Hematopoietic multipotent progenitor cell treated with erythropoietin and hydrocortisone succinate and interleukin-3 and kit ligand, for 8 days (in vitro differentiated cells): ENCODE measurements at regions not wholly inside any gene's neighbourhood (a gene's known extent, or its start where the extent isn't known, plus 50 kb on each side); places are given as distances from the start of the nearest gene placed in this dataset.

ENCODE experiments used
- DNase-seq: peaks from one replicate; pipeline ENCODE4 v3.0.0-alpha.2; 2015

DNA sequence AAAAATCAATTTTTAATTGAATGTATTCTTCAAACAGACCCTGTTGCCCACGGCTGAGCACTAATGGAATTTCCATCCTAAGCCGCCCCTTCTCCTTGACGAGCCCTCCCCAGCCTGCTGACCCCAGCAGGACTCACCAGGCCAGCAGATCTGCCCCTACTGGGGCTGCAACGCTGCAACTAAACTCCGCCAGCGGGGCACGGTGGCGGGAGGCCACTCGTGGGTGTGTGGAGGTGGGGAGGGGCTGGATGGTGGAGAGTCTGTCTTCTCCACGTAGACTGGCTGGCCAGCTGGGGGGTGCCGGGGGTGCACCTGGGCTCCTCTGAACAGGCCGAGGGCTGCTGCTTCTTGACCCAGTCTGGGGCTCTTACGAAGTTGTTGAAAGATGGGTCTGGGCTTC, 67.8 kb downstream of the ENGASE start:
- DNase-seq = no peak

DNA sequence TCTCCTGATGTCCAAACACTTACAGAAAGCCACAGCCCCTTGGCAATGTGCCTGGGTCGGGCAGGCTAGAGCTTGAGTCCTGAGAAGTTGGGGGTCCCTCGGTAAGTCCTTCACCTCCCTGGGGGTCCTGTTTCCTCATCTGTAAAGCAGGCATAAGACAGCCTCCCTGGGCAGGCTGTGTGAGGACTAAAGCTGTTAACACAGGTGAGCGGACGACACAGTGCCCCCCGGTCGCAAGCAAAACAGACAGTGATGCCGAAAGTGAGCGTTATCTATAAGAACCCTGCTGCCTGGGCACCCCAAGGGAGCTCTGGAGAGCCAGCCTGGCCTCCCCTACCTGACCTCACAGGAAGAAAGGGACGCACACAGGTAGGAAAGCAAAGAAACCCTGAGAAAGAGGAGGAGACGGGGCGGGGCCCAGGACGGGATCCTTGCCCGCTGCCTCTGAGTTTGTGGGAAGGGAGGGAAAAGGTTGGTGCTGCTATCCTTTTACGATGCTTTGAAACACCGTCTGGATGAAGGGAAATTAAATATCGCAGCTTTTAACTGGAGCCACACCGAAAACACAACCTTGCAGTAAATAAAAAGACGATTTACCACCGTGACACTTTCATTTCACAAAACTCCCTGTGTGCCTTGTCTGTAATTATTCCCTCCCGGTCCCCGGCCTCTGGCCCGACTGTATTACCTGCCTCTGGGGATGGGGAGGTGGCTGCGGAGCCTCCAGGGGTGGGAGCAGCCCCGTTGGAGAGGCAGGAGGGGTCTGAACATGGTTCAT, 67.1 kb downstream of the ENGASE start:
- no peak for DNase-seq

DNA sequence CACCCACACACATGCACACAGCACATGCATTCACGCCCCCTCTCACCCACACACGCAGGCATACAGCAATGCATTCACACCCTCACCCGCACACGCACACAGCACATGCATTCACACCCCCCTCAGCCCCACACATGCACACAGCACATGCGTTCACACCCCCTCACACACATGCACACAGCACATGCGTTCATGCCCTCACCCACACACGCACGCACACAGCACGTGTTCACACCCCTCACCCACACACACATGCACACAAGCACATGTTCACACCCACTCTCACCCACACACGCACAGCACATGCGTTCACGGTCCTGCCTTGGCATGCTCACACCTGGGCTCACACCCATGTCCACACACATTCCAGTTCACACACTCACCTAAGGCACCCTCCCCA, 64.2 kb downstream of the ENGASE start:
- DNase-seq = no peak

DNA sequence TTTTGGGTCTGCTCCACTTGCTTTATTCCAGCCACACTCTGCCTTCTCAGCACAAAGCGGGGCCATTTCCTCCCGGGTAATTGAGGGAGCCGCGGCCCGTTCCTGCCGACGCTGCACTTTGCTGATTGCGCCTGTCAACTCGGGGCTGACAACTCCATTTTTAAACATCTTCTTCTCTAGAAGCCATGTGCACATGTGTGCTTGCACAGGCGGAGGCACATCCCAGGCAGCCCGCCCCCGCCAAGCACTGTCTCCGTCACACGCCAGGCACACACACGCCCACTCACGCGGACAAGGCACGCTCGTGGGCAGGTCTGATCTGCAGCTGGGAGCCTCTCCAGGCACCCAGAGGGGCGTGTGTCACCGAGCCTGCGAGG, 63.2 kb downstream of the ENGASE start:
- DNase-seq = no peak

DNA sequence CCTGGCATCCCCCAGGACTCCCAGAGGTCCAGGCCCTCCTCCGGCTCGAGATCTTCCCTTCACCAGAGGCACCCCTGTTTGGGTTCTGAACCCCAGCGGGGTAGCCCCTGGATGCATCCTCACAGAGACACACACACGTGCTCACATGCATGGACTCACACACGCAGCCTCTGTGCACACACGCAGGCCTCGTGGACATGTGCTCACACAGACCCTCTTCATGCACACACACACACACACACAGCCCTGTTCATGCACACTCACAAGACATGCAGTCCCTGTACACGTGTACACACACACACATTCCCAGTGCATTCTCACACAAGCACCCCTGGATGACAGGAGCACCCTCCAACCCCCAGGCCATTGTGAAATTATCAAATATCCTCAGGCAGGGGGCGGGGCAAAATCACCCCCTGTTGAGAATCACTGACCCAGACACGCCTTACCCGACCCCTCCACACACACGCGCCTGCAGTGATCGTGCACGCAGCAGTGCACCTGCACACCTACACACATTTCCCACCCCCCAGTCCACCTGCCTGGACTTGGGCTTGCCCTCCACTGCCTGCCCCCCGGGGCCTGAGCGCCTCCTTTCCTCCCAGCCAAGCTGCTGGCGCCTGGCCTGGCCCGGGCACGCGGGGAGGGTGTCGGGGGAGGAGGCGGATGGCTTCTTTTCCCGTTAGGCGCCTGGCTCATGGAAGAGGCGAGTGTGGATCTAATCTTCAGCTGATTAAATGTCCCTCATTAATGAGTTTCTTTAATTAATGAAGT, 62.6 kb downstream of the ENGASE start:
- no peak for DNase-seq

DNA sequence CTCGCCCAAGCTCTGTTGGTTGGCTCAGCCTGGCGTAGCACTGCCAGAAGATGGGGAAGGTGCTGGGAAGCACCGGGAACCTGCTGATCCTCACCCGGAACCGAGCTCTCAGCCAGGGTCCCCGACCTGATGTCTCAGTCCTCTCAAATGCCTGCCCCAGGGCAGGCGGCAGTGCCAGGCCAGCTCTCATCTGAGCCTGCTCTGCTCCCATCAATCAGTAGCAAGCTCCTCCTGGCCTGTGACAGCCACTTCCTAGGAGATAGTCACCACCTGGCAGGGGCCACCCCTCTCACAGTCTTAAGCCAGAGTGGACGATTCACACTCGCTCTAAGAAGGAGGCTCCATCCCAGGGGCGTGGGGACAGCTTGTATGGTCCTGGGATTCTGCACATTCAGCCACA, 62.0 kb downstream of the ENGASE start:
- no peak for DNase-seq
